Fibroblast of lung (primary cell): ENCODE measurements at regions not wholly inside any gene's neighbourhood (a gene's known extent, or its start where the extent isn't known, plus 50 kb on each side); places are given as distances from the start of the nearest gene placed in this dataset.

Source experiments
- CTCF ChIP-seq, 2 donors: IDR thresholded peaks in 1 of 2; conservative IDR thresholded peaks in 1 of 2; 1 replicate in 1 of 2; 2 replicates in 1 of 2; pipeline ENCODE4 v1.5.1; 2011 to 2012; ENCODE audit warnings: low read length in 2 of 2, control low read depth in 1 of 2, inconsistent platforms in 1 of 2, low read depth in 1 of 2, mild to moderate bottlenecking in 1 of 2
- EZH2 ChIP-seq: IDR thresholded peaks from 2 replicates; pipeline ENCODE4 v1.5.1; 2012; ENCODE audit warnings: low read length, control low read depth, mild to moderate bottlenecking; ENCODE audit errors: missing control alignments

DNA sequence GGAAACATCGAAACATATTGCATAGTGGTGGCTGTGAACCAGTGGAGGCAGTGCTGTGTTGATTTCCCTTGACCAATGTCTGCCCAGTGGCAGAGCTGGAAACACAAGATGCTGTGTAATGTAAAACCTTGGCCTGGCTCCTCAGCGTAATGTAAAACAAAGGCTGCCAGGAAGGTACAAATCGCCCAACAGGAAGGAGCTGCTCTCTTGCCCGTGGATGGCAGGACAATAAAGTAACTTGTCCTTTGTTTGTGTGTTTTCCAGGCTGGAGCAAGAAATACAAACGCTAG is 143.4 kb downstream of the PALM2AKAP2 start:
- TF ChIP-seq CTCF (conservative IDR thresholded peaks at IDR 0.05 in 1 of 2, IDR thresholded peaks at IDR 0.05 in 1 of 2; ENCODE audit: low read depth in 1 of 2, low read length in 2 of 2) (no peak), EZH2 (no peak)
